Gastroesophageal sphincter (tissue), 4 donors: ENCODE measurements at regions not wholly inside any gene's neighbourhood (a gene's known extent, or its start where the extent isn't known, plus 50 kb on each side); places are given as distances from the start of the nearest gene placed in this dataset.

Source experiments
- ATAC-seq: fragments of 150-250 bp; one replicate; pipeline ENCODE4 v1.9.1; 2016; ENCODE audit warnings: mild to moderate bottlenecking, moderate library complexity
- H3K27ac ChIP-seq, 4 donors: fragments of 200-600 bp; sonication (generic) in 3 of 4; 1 replicate in 3 of 4; 2 replicates in 1 of 4; pipeline ENCODE4 v1.5.1; 2016 to 2019
- H3K27me3 ChIP-seq: fragments of 200-600 bp; sonication (generic); one replicate; pipeline ENCODE4 v1.5.1; 2019
- H3K36me3 ChIP-seq, 2 donors: fragments of 200-600 bp; sonication (generic); one replicate each; pipeline ENCODE4 v1.5.1; 2019; ENCODE audit warnings: control low read depth in 1 of 2
- H3K4me1 ChIP-seq, 3 donors: fragments of 200-600 bp; sonication (generic); 1 replicate in 2 of 3; 2 replicates in 1 of 3; pipeline ENCODE4 v1.5.1; 2016 to 2019; ENCODE audit warnings: control low read depth in 2 of 3
- H3K4me3 ChIP-seq, 2 donors: fragments of 200-600 bp; sonication (generic); one replicate each; pipeline ENCODE4 v1.5.1; 2019; ENCODE audit warnings: mild to moderate bottlenecking in 1 of 2, moderate library complexity in 1 of 2
- H3K9me3 ChIP-seq, 3 donors: fragments of 200-600 bp; sonication (generic); one replicate each; pipeline ENCODE4 v1.5.1; 2017 to 2019; ENCODE audit warnings: control low read depth in 2 of 3
- EP300 ChIP-seq: sonication (generic); formaldehyde crosslinking; IDR thresholded peaks from one replicate; pipeline ENCODE4 v1.6.1; 2017; ENCODE audit warnings: antibody characterized with exemption, mild to moderate bottlenecking
- POLR2A ChIP-seq, 2 donors: fragments of 450-650 bp; IDR thresholded peaks; one replicate each; pipeline ENCODE4 v1.6.1; 2017; ENCODE audit warnings: antibody characterized with exemption in 2 of 2, mild to moderate bottlenecking in 2 of 2, moderate library complexity in 1 of 2
- POLR2AphosphoS5 ChIP-seq: sonication (generic); formaldehyde crosslinking; IDR thresholded peaks from one replicate; pipeline ENCODE4 v1.6.1; 2017; ENCODE audit warnings: antibody characterized with exemption
- WGBS, 2 donors: methylation state at CpG; one replicate each; pipeline ENCODE4 v1.1.5; 2018; ENCODE audit warnings: low coverage in 1 of 2; 5-methylcytosine and 5-hydroxymethylcytosine counted together
- TF ChIP-seq, protein P1 (sequence below), 4 experiments: fragments of 200-600 bp in 2 of 4; fragments of 450-650 bp in 2 of 4; sonication (generic) in 1 of 4; IDR thresholded peaks; one replicate each; pipeline ENCODE4 v1.5.1; 2017 to 2019; ENCODE audit warnings: antibody characterized with exemption in 4 of 4, mild to moderate bottlenecking in 2 of 4, moderate library complexity in 2 of 4

DNA sequence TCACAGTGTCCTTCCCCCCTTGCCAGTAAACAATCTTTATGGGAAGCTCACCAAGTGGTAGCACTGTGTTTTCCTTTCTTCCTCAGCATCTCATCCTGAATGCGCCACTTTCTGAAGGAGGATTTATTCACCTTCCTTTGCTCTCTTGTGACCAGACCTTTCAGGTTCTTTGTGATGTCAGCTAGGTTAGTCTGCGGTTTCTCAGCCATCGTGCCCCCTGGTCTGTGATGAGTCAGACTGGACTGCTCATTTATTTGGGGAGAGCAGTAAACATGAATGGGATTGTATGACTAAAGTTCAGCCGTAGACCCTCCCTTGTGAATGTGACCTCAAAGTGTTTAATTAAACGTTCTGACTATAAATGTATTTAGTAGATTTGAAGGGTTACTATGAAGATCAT lies 235.1 kb upstream of the CELF2 start:
- no peak for TF ChIP-seq EP300
- TF ChIP-seq, protein P1, sequence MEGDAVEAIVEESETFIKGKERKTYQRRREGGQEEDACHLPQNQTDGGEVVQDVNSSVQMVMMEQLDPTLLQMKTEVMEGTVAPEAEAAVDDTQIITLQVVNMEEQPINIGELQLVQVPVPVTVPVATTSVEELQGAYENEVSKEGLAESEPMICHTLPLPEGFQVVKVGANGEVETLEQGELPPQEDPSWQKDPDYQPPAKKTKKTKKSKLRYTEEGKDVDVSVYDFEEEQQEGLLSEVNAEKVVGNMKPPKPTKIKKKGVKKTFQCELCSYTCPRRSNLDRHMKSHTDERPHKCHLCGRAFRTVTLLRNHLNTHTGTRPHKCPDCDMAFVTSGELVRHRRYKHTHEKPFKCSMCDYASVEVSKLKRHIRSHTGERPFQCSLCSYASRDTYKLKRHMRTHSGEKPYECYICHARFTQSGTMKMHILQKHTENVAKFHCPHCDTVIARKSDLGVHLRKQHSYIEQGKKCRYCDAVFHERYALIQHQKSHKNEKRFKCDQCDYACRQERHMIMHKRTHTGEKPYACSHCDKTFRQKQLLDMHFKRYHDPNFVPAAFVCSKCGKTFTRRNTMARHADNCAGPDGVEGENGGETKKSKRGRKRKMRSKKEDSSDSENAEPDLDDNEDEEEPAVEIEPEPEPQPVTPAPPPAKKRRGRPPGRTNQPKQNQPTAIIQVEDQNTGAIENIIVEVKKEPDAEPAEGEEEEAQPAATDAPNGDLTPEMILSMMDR (IDR thresholded peaks at IDR 0.05) = no peak
- no peak for TF ChIP-seq POLR2A (IDR thresholded peaks at IDR 0.05)
- no peak for TF ChIP-seq POLR2AphosphoS5
- no peak for ATAC-seq
- Histone ChIP-seq H3K9me3 (peaks cover 0 to 3% (median 0%) of the 10 kb centered on the region in 3 donors), H3K27me3 (no peaks in the 10 kb centered on the region), H3K4me1 (peaks cover 0 to 10% (median 0%) of the 10 kb centered on the region in 3 donors), H3K36me3 (no peaks in the 10 kb centered on the region), H3K27ac (no peak overlapping the region), H3K4me3 (no peak overlapping the region)
- WGBS, 2 donors = 85 to 86% methylated on average over 1 to 5 of the region's 5 CpGs

DNA sequence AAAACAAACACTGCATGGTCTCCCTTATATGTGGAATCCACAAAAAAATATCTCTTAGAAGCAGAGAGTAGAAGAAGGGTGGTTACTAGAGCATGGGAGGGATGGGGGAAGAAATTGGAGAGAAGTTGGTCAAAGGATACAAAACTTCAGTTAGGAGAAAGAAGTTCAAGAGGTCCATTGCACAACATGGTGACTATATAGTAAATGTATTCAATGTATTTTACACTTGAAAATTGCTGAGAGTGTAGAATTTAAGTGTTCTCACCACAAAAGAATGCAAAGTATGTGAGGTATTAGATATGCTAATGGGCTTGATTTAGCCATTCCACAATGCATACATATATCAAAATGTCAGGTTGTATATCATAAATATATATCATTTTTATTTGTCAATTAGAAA lies 232.0 kb upstream of the CELF2 start:
- Histone ChIP-seq H3K36me3 (no peaks in the 10 kb centered on the region), H3K9me3 (peaks cover 0 to 3% (median 0%) of the 10 kb centered on the region in 3 donors)
- ATAC-seq = no peak

DNA sequence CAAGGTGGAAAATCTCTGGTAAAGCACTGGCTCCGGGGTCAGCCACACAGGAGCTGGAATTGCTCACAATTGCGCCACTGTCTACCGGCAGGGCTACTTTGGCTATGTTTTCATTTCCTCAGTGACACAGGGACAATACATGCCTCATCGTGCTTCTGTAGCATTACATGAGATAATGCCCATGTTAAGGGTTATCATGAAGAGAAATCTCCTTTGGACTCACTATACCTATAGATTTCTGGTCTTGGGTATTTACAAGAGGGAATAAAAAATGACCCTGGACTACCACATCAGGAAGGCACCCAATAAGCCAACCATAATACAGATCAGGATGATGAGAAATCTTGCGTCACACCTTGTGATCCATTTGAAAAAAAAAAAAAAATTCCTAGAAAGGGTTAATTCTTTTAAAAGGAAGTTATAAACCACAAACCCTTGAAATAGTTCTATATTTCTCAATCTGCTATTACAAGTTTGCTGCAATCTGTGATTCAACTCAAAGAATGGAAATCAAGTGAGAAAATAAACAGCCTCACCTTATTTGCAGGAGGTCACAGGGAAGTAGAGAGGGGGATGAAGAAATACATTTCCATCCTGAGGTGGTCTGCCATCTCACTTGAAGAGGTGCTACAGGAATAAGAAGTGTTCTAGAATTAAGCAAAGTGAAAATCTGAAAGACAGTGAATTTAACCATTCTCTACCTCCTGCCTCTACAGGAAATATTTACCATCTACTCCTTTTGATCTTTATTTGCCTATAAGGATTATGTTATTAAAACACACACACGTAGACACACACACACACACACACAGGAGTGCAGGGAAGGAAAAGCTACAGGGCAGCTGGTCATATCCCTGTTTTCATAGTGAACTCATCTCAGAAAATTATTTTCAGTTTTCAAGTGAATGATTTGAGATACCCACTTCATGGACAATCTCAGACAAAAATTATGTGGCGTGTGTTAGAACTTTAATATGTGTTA lies 231.3 kb upstream of the CELF2 start:
- H3K36me3 ChIP-seq = no peaks in the 10 kb centered on the region
- peak overlapping the region in 1 of 4 donors; percentile 49 for H3K27ac ChIP-seq
- H3K4me1 ChIP-seq = peaks cover 0 to 11% (median 0%) of the 10 kb centered on the region in 3 donors
- peaks cover 0 to 3% (median 0%) of the 10 kb centered on the region in 3 donors for H3K9me3 ChIP-seq
- H3K4me3 ChIP-seq = no peak overlapping the region
- H3K27me3 ChIP-seq = no peaks in the 10 kb centered on the region
- no peak for TF ChIP-seq EP300
- ATAC-seq = peak; percentile 23
- 77 to 78% methylated on average over 6 to 7 of the region's 7 CpGs for WGBS, 2 donors

More for the DNA sequence above, 232.0 kb upstream of the CELF2 start:
- peaks cover 0 to 11% (median 0%) of the 10 kb centered on the region in 3 donors for H3K4me1 ChIP-seq
- H3K27me3 ChIP-seq = no peaks in the 10 kb centered on the region
- H3K27ac ChIP-seq = no peak overlapping the region
- TF ChIP-seq POLR2A (IDR thresholded peaks at IDR 0.05) (no peak), EP300 (no peak), POLR2AphosphoS5 (no peak)
- TF ChIP-seq, protein P1 (IDR thresholded peaks at IDR 0.05) = no peak
- no peak overlapping the region for H3K4me3 ChIP-seq

DNA sequence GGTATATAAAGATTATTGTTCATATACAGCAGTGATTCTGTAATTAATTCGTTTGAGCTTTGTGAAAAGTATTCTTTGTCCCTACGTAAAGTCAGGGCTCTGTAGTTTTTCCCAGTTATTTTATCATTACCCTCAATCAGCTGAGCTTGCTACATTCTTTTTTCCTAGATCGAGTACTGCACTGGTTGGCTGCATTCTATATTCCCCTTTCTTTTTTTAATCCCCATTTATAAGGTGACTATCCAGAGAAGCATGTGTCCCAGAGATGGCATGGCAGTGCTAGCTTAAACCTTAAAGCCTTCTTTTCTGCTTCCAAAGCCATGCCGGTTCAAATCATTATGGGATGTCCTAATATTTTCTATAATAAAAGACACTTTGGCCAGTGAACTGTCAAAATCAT lies 230.1 kb upstream of the CELF2 start:
- no peak overlapping the region for H3K4me3 ChIP-seq
- peaks cover 4 to 17% (median 5%) of the 10 kb centered on the region in 3 donors for H3K4me1 ChIP-seq
- TF ChIP-seq, protein P1 (IDR thresholded peaks at IDR 0.05) = no peak
- TF ChIP-seq POLR2A (IDR thresholded peaks at IDR 0.05) (no peak), EP300 (no peak), POLR2AphosphoS5 (no peak)
- no peaks in the 10 kb centered on the region for H3K27me3 ChIP-seq
- no peak for ATAC-seq
- H3K36me3 ChIP-seq = no peaks in the 10 kb centered on the region
- peak overlapping the region in 1 of 4 donors; percentile 49 for H3K27ac ChIP-seq
- WGBS, 2 donors = 40 to 45% methylated on average over 3 to 4 of the region's 4 CpGs
- peaks cover 0 to 3% (median 0%) of the 10 kb centered on the region in 3 donors for H3K9me3 ChIP-seq

DNA sequence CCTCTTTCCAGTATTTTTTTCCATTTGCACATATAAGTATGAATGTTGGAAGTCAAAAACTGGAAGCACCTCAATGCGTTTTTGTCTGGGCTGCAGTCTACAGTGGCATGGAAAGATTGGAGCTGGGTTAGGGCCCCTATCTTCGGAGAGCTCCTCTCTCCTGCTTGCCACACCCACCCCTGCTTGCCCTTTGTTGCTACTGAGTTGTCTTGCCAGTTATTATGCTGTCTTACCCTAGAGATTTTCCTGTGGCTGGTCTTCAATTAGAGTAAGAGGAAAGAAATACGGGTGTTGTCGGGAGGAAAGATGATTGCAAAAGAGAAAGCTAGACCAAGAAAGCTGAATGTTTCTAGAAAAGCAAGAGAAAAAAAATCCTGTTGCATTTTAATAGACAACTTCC lies 228.9 kb upstream of the CELF2 start:
- TF ChIP-seq EP300 = no peak
- TF ChIP-seq POLR2A (IDR thresholded peaks at IDR 0.05) = no peak
- no peak for TF ChIP-seq POLR2AphosphoS5
- TF ChIP-seq, protein P1 (IDR thresholded peaks at IDR 0.05) = no peak
- H3K27me3 ChIP-seq = no peaks in the 10 kb centered on the region
- WGBS, 2 donors = 28 to 80% methylated on average over 2 to 3 of the region's 4 CpGs
- H3K4me1 ChIP-seq = peaks cover 5 to 23% (median 7%) of the 10 kb centered on the region in 3 donors
- no peak overlapping the region for H3K27ac ChIP-seq
- no peak overlapping the region for H3K4me3 ChIP-seq
- ATAC-seq = peak; percentile 23
- H3K36me3 ChIP-seq = no peaks in the 10 kb centered on the region
- H3K9me3 ChIP-seq = peaks cover 0 to 3% (median 0%) of the 10 kb centered on the region in 3 donors
